SK-N-DZ (cell line): ENCODE measurements at regions not wholly inside any gene's neighbourhood (a gene's known extent, or its start where the extent isn't known, plus 50 kb on each side); places are given as distances from the start of the nearest gene placed in this dataset.
"Not testable (repeated sequence)": the region's sequence is repeated elsewhere in the genome, so short reads cannot be mapped to it uniquely, and the experiment has no call there.

Source experiments
- DNase-seq: peaks from one replicate; pipeline ENCODE4 v3.0.0-alpha.2; 2015; ENCODE audit warnings: low spot score

DNA sequence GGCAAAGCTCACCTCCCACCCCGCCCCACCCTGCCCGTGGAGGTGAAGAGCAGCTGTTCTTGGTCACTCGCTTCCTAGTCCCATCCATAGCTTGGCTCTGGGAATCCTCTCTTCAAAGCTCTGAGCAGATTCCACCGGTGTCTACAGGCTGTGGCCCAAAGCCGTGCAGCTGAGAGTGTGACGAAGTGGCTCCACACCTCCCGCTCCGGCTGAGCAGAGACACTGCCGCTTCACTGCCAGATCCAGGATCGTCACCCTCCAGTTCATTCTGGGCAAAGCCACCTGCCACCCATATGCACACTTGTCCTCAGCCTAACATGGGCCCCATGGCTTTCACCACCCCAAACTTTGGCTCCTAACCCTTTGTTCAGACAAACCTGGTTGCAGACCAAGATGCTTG lies 532.9 kb upstream of the B3GAT1 start:
- DNase-seq, result no peak

DNA sequence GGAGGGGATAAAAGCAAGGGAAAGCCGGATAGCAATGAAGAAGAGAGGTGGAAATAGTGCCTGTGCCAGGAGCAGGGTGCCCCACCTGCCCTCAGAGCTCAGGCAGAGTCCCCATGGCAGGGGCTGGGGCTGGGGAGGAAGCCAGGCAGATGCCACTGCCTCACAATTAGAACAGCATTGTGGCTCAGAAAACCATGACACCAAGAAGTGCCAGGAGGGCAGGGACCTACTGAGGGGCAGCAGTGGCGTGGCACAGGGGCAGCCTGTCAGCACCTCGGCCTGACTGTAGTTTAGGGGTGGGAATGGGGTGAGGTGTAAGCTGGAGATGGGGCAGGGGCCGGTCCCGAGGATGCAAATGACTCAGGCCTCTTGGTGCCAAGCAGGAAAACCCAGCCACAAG lies 532.1 kb upstream of the B3GAT1 start:
- no peak for DNase-seq

DNA sequence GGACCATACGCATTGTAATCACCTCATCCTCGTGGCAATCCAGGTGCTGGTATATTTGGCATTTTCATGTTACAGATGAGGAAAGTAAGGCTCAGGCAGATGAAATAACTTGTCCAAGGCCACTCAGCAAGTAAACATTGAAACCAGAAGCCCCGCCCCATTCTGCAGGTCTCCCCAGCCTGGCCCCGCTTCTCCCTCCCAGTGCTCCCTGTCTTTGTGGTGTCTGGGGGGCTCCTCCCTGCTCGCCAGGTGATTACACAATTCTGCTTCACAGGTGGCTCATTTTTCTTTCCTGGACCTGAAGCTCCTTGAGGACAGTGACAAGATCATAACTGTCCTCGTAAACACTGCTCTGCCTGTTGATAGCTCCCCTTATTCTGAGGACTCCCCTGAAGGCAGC lies 531.5 kb upstream of the B3GAT1 start:
- no peak for DNase-seq

DNA sequence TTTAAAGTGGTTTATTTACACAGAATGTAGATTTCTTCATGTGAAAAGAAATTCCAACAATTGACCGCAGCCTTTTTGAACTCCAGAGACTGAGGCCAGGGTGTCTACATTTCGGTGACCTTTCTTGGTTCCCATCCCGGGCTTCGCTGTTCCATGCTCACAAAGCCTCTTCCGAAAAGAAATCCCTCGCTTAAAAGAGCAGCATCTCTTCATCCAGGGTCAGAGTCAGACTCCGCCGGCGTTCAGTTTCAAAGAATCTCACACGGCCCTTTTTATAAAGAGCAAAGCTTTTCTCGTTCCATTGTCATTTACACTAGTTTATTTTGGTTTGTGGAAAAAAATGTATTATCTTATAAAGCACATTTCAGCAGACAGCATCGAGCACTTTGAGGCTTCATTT lies 530.6 kb upstream of the B3GAT1 start:
- DNase-seq, result no peak

DNA sequence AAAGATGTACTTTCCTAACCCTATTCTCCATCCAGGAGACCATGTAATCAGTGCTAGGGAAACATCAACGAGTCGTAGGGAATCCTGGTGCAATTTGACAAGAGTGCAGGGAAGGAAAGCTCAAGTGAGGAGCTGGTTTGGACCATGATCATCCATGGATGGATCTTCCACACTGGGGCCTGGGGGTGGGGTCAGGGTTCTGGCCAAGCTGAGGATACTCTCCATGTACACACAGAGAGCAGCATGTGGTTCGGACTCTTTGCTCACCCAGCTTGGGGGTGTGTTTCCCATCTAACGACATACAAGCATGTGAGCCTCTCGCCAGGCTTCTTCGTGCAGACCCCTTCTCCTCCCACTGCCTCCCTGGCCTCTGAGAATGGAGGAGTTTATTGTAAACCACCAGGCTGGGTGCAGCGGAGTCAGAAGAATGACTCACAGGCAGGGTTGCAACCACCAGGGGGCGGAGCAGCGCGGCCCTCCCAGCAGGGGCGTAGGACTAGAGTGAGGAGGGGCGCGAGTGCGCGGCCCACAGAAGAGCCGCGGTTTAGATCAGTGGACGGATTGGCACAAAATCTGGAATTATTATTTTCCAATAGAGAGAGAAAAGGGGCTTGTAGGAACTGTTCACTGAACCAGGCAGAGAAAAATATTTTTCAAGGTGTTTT lies 530.0 kb upstream of the B3GAT1 start:
- not testable (repeated sequence) for DNase-seq

DNA sequence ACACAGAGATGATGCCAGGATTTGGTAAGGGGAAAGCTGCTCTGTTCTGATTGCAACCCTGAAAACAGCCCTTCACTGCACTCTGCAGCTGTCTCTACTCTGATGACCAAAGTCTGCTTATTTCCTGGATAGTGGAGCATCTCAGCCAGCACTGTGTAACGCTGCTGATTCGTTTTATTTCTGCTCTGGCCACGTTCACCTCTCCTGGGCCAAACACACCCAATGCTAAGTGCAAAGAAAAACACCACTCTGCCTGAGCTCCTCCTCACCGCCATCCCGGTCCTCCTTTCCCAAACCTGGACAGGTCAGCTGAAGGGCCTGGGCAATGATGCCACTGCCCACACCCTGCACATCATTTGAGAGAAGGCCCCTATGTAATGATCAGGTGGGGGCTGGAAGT lies 529.3 kb upstream of the B3GAT1 start:
- DNase-seq, result no peak

DNA sequence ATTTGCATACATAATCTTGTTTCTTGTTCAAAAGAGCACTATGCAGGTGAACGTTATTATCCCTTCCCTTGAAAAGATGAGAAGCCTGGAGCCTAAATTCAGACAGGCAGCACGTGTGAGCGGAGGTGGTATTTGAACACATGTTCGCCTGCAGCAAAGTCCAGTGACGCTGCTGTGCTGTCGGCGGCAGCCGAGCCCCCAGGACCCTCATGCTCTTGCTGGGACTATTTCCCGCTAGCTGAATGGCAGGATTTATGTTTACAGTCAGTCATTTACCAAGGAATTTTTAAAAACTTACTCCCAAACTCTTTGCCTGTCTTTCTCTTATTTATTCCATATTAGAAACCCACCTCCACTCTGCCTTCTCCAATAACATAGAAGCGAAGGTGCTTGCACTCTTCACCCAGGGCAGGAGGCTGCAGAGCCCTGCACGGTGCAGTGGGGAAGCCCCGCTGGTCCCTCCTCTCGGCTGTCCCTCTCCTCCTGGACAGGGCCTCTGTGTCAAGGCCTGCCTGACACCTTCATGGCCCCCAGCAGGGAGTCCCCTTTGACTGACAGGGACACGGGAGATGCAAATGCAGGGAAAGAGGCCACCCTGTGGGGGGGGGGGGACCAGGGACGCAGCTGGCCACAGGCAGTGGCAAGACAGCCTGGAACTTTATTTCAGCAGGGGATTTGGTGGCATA lies 528.5 kb upstream of the B3GAT1 start:
- no peak for DNase-seq

DNA sequence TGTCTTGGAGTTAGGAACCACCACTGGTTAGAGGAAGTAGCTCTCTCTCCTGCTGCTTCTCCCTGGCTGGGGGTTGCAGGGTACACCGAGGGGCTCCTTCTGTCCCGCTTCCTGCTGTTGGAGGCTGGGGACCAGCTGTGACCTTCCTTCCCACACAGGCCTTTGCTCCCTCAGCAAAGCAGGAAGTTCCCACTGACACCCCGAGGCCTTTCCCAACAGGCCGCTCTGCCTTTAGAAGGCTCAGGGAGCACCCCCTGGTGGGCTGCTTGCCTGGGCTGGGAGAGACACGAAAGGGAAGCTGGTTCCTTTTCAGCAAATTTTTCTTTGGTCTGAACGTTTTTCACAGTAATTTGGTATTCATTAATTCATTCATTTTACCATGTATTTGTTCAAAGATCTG lies 527.9 kb upstream of the B3GAT1 start:
- DNase-seq, result no peak

DNA sequence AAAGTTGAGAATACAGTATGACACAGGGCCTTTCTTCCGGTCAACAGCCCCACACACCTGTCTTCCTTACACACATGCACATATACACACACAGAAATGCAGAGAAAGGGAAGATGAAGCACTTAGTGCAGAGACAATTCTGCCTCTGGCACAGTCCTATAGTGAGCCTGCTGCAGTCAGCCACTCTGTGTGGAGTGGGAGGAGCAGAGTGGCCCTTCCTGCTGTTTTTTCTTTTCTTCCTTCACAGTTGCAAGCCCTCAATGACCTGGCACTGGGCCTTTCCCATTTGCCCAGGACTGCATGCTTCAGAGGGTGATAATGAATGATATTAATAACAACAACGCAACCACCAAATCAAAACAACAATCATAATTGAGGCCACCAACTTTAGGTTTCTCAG lies 527.0 kb upstream of the B3GAT1 start:
- DNase-seq, result no peak

DNA sequence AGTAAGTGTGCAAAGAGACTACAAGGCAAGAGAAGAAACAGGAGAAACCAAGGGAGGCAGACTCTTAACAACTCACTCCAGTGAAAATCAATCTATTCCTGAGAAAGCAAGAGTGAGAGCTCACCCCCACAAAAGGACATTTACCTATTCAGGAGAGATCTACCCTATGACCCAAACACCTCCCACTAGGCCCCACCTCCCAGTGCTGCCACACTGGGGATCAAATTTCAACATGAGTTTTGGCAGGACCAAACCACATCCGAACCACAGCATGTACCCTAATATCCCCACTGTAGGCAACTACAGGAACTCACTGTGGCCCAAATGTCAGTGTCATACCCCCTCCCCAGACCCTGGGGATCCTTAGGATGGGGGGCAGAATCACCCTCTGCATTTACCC lies 526.2 kb upstream of the B3GAT1 start:
- no peak for DNase-seq

DNA sequence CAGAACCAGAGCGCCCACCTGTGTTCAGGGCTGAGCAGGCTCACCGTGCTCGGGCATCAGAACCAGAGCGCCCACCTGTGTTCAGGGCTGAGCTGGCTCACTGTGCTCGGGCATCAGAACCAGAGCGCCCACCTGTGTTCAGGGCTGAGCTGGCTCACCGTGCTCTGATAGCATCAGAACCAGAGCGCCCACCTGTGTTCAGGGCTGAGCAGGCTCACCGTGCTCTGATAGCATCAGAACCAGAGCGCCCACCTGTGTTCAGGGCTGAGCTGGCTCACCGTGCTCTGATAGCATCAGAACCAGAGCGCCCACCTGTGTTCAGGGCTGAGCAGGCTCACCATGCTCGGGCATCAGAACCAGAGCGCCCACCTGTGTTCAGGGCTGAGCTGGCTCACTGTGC lies 525.2 kb upstream of the B3GAT1 start:
- DNase-seq, result not testable (repeated sequence)

DNA sequence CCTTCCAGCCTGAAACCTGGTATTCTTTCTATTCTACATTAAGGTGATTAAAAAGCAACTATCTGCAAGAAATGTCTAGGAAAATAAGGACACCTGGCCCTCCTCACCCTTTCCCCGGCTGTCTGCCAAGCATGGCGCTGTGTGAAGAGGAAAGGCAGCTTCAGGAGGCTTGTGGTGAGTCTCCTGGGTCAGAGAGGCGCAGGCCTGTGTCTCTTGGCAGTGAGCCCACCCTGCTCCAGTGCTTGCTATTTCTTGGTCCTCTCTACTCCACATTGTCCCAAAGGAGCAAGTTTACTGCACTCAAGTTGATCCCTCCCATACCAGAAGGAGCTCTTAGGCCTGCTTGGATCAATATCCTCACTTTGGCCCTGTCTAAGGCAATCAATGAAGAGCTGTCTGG lies 520.7 kb upstream of the B3GAT1 start:
- DNase-seq, result no peak

DNA sequence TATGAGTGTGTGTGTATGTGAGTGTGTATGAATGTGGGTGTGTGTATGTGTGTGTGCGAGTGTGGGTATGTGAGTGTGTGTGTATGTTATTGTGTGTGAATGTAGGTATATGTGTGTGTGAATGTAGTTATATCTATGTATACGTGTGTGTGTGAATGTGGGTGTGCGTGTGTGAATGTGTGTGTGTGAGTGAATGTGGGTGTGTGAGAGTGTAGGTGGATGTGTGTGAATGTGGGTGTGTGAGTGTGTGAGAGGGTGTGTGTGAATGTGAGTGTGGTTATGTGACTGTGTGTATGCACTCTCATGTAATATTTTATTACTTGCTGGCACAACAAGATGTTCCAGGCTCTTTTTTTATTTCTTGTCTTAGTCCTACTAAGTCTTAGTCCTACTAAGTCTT lies 513.4 kb upstream of the B3GAT1 start:
- no peak for DNase-seq

DNA sequence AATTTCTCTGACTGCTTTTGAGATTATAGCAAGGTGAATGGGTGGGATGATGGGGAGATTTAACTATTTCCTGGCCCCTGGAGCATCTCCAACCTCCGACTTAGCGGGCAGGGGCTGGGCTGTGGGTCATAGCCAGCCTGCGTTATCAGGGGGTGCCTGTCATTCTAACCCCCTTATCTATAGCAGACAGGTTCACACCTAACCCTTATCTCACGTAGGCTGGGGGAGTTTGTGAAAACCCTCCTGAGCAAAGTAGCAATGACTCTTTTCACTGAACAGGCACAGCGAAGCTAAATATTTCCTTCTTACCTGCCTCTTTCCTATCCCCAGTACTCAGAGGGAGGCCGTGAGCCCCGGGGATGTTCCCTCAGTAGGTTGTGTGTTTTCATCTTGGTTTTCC lies 511.4 kb upstream of the B3GAT1 start:
- no peak for DNase-seq

DNA sequence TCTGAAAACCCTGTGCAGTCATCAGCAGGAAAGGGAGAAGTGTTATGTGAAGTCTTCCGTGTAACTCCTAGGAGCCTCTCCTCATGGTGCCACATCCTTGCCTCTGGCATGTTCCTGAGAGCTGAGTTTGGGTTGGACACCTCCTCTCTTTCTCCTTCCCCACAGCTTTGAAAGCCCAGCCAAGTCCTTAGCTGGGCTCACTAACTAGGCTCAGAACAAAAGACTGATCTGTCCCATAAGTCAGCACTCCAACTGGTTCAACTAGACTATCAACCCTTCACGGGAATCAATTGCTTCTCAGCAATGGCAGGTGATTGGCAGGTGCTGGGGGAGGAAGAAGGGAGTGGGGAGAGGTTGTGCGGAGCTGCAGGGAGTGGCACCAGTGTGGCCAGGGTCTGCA lies 509.9 kb upstream of the B3GAT1 start:
- no peak for DNase-seq

DNA sequence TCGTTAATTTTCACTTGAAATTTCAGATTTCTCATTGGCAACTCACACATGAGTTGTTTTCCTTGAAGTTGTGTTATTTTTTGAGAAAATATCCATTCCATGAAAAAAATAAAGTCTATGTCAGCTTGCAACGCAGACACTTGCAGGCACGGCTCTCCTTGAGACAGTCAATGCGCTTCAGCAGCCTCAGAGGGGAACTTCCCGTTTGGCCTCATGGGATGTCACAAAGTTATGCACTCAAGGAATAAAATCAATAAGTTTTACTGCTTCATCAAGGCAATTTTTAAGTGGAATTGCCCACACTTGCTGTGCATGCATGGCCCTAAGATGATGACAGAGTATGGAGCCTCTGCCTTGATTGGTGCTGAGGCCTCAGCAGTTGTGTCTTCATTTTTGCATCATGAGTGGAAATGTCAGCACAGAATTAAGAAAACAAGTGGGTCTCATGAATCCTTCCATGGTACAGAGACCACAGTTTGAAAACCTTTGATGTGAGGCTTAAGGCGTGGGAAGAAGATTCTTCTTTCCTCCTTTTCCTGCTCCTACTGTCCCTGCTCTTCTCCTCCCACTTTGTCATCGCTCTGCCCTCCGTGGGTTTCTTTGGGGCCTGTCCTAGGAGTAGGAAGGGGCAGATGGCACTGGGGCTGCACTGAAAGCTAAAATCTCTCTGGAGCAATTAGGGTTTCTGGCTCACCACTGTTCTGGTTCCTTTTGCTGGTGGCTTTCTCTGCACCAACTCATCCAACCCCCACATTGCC lies 509.0 kb upstream of the B3GAT1 start:
- no peak for DNase-seq

DNA sequence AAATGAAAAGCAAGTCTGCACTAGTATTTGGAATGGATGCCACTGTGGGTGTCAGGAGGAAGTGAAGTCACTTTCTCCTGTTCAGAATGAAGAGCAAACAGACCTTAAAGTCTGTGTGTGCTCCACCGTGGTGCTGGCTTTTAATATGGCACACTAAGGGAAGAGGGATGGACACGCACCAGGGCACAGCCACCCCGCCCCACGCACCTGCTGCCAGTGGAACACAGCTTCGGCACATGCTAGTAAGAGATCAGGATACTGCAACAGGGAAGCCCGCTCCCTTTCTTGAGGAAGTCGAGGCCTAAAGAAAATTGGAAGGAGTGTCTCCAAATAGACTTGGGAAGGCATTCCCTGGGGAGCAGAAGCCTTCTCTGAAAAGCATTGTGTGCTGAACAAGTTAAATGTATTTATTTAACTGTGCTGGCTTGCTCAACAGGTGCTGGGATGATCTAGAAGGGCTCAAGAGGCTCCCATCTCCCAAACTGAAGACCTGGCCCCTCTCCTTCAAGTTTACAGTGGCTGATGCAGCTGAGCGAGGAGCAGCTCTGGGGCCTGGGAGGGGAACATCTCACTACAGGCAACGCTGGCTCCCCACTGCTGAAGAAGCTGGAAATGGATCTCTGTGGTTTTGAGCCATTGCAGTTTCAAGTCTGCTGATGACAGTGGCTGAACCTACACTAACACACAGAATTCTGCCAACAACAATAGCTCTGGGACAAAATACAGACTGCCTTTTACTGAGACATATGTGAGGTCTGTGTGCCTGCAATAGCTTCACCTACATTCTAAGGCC lies 504.6 kb upstream of the B3GAT1 start:
- DNase-seq, result no peak

DNA sequence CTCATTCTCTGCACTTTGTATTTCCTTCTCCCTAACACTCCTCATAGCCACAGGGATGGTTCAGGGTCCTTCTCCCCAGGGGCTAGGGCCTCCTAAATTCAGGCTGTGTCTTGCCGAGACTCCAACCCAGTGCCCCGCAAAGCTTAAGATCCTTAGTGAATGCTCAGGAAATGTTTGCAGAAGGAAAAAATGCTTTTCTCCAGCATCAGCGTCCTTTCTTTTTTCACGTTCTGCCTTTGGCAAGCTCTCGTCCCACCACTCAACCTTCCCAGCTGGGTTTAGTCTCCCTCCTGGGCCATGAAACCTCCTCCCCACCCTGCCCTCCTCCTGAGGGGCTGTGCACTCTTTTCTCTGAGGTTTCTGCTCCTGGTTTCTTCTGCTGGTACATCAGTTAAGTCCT lies 503.8 kb upstream of the B3GAT1 start:
- DNase-seq, result no peak

DNA sequence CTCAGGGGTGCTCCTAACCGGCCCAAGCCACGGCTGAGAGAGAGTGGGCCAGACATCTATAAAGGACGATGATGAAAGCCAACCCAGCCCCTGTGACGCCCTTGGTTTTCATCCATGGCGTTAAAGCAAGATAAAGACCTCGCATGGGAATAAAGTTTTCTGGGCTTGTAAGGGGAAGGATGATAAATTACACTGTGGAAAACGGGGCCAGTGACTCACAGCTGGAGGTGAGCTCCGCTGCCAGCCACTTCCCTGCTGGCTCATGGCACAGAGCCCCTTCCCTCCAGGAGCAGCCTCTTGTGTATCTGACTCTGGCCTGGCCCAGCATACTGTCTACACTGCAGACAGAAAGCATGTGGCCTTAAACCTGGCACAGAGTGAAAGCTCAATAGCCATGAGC lies 503.2 kb upstream of the B3GAT1 start:
- no peak for DNase-seq

DNA sequence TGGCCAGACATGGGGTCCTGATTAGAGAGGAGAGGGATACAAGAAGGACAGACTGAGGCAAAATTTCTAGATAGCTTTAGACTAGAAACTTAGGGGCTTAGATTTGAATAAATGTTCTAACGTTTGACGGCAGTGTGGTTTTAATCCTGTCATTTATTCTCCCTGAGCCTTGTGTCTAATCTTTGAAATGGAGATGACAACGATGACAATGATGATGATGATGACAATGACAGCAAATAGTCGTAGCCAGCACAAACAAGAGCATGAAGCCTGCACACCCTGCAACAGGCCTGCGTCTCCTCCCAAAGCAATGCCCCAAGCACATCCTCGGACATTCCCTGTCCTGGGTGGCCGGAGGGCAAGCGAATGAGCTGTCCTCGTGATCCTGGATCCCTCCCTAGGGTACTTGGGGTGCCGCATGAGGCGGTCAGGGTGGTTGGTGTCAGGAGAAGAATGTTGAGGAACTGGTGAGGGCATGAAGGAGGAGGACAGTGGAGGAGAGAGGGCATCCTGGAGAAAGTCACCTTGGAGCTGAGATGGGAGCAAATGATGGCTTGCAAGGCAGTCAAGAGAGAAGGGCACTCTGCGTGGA lies 502.1 kb upstream of the B3GAT1 start:
- no peak for DNase-seq

DNA sequence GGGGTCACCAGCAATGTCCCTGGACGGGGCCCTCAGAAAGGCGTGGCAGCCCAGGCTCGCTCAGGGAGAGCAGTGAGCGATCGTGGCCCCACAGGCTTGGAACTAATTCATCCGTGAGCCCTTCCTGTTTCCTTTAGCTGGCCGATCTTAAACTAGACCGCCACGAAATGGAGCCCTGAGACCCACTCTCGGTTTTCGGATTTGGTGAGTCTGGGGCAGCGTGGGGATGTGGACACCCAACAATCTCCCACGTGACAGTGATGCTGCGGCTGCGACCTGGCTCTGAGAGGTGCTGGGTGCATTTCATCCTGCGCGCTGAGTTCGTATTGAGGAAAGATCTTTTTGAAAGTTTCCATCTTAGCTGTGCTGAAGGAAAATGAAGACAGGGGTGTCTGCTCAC lies 501.3 kb upstream of the B3GAT1 start:
- DNase-seq, result no peak
